ENCODE measurements at regions not wholly inside any gene's neighbourhood (a gene's known extent, or its start where the extent isn't known, plus 50 kb on each side); places are given as distances from the start of the nearest gene placed in this dataset.

- TF ChIP-seq MGA (IDR thresholded peaks at IDR 0.05), result peak; percentile 27; the same call in 1 of the 2 replicates
- TF ChIP-seq, protein P1, sequence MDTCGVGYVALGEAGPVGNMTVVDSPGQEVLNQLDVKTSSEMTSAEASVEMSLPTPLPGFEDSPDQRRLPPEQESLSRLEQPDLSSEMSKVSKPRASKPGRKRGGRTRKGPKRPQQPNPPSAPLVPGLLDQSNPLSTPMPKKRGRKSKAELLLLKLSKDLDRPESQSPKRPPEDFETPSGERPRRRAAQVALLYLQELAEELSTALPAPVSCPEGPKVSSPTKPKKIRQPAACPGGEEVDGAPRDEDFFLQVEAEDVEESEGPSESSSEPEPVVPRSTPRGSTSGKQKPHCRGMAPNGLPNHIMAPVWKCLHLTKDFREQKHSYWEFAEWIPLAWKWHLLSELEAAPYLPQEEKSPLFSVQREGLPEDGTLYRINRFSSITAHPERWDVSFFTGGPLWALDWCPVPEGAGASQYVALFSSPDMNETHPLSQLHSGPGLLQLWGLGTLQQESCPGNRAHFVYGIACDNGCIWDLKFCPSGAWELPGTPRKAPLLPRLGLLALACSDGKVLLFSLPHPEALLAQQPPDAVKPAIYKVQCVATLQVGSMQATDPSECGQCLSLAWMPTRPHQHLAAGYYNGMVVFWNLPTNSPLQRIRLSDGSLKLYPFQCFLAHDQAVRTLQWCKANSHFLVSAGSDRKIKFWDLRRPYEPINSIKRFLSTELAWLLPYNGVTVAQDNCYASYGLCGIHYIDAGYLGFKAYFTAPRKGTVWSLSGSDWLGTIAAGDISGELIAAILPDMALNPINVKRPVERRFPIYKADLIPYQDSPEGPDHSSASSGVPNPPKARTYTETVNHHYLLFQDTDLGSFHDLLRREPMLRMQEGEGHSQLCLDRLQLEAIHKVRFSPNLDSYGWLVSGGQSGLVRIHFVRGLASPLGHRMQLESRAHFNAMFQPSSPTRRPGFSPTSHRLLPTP (IDR thresholded peaks at IDR 0.05; ENCODE audit: borderline replicate concordance, extremely low read depth, insufficient read length), result no peak
Measured at GRCh38 chrX:121191779-121192178, 144.4 kb downstream of the GLUD2 start (continued).

Measured in K562 (cell line).